Uterus (tissue), 3 donors: ENCODE measurements at regions not wholly inside any gene's neighbourhood (a gene's known extent, or its start where the extent isn't known, plus 50 kb on each side); places are given as distances from the start of the nearest gene placed in this dataset.
A peak's percentile ranks its signal among the peaks of the same experiment; 100 is the strongest.

Experiments used
- DNase-seq, 2 donors: peaks; one replicate each; pipeline ENCODE4 v3.0.0-alpha.2; 2019 to 2020
- H3K27ac ChIP-seq, 2 donors: fragments of 200-600 bp; sonication (generic); 1 replicate in 1 of 2; 2 replicates in 1 of 2; pipeline ENCODE4 v1.5.1; 2016 to 2018
- H3K27me3 ChIP-seq, 2 donors: fragments of 200-600 bp; sonication (generic); one replicate each; pipeline ENCODE4 v1.5.1; 2018 to 2019; ENCODE audit warnings: control low read depth in 1 of 2
- H3K36me3 ChIP-seq, 2 donors: fragments of 200-600 bp; sonication (generic); one replicate each; pipeline ENCODE4 v1.5.1; 2019; ENCODE audit warnings: control low read depth in 1 of 2
- H3K4me1 ChIP-seq, 2 donors: fragments of 200-600 bp; sonication (generic); one replicate each; pipeline ENCODE4 v1.5.1; 2018 to 2019; ENCODE audit warnings: control low read depth in 1 of 2
- H3K4me3 ChIP-seq, 2 donors: fragments of 200-600 bp; sonication (generic); 1 replicate in 1 of 2; 2 replicates in 1 of 2; pipeline ENCODE4 v1.5.1; 2018 to 2019; ENCODE audit warnings: mild to moderate bottlenecking in 1 of 2
- H3K9me3 ChIP-seq, 2 donors: fragments of 200-600 bp; sonication (generic); one replicate each; pipeline ENCODE4 v1.5.1; 2019; ENCODE audit warnings: control low read depth in 1 of 2
- CTCF ChIP-seq, 4 experiments: fragments of 200-600 bp in 2 of 4; fragments of 450-650 bp in 2 of 4; sonication (generic) in 2 of 4; IDR thresholded peaks; one replicate each; pipeline ENCODE4 v1.5.1; 2016 to 2019; ENCODE audit warnings: antibody characterized with exemption in 4 of 4, mild to moderate bottlenecking in 2 of 4, moderate library complexity in 1 of 4
- POLR2A ChIP-seq, 2 donors: fragments of 450-650 bp; IDR thresholded peaks; one replicate each; pipeline ENCODE4 v1.6.1; 2016; ENCODE audit warnings: antibody characterized with exemption in 2 of 2, mild to moderate bottlenecking in 1 of 2, moderate library complexity in 1 of 2
- intact Hi-C: fragments of 100-400 bp; cut with DNase I; formaldehyde crosslinking; loops from one replicate; pipeline ENCODE4 v1.15.1; 2023; ENCODE audit warnings: low total_unique reads
- donor health status: DM: yes; HTN: yes; CAD: no.

- H3K4me1 ChIP-seq: no peaks in the 10 kb centered on the region
- H3K27me3 ChIP-seq: no peaks in the 10 kb centered on the region
- TF ChIP-seq POLR2A (IDR thresholded peaks at IDR 0.05): no peak
- no peak for TF ChIP-seq CTCF (IDR thresholded peaks at IDR 0.05)
- no peak overlapping the region for H3K4me3 ChIP-seq
- no peak overlapping the region for H3K27ac ChIP-seq
- DNase-seq: no peak
- intact Hi-C loops: no loop called here
- H3K9me3 ChIP-seq: no peaks in the 10 kb centered on the region
- H3K36me3 ChIP-seq: no peaks in the 10 kb centered on the region
Observed at GRCh38 chr4:176484301-176484984, 164.7 kb downstream of the SPCS3 start.

- no peak for TF ChIP-seq POLR2A (IDR thresholded peaks at IDR 0.05)
- TF ChIP-seq CTCF (IDR thresholded peaks at IDR 0.05): no peak
- H3K36me3 ChIP-seq: no peaks in the 10 kb centered on the region
- intact Hi-C loops: no loop called here
Observed at GRCh38 chr4:176489001-176489400, 169.2 kb downstream of the SPCS3 start.

GRCh38 chr4:176492646-176493302 lies 173.0 kb downstream of the SPCS3 start:
- intact Hi-C loops: no loop called here
- DNase-seq: no peak
- H3K27me3 ChIP-seq: no peaks in the 10 kb centered on the region
- TF ChIP-seq POLR2A (IDR thresholded peaks at IDR 0.05): no peak
- no peak for TF ChIP-seq CTCF (IDR thresholded peaks at IDR 0.05)
- H3K4me3 ChIP-seq: no peak overlapping the region
- H3K9me3 ChIP-seq: no peaks in the 10 kb centered on the region
- no peaks in the 10 kb centered on the region for H3K4me1 ChIP-seq
- H3K36me3 ChIP-seq: no peaks in the 10 kb centered on the region
- H3K27ac ChIP-seq: peak overlapping the region in 1 of 2 donors; percentile 13

More at GRCh38 chr4:176489001-176489400, 169.2 kb downstream of the SPCS3 start:
- Histone ChIP-seq H3K27me3 (no peaks in the 10 kb centered on the region), H3K27ac (no peak overlapping the region), H3K9me3 (no peaks in the 10 kb centered on the region), H3K4me3 (no peak overlapping the region), H3K4me1 (no peaks in the 10 kb centered on the region)
- DNase-seq: no peak

GRCh38 chr4:176498617-176499256 lies 179.0 kb downstream of the SPCS3 start:
- no peak overlapping the region for H3K4me3 ChIP-seq
- H3K27me3 ChIP-seq: no peaks in the 10 kb centered on the region
- no peaks in the 10 kb centered on the region for H3K9me3 ChIP-seq
- intact Hi-C loops: no loop called here
- H3K27ac ChIP-seq: no peak overlapping the region
- no peaks in the 10 kb centered on the region for H3K36me3 ChIP-seq
- no peaks in the 10 kb centered on the region for H3K4me1 ChIP-seq
- DNase-seq: no peak
- TF ChIP-seq POLR2A (IDR thresholded peaks at IDR 0.05) (no peak), CTCF (IDR thresholded peaks at IDR 0.05) (no peak)

- no peaks in the 10 kb centered on the region for H3K4me1 ChIP-seq
- TF ChIP-seq POLR2A (IDR thresholded peaks at IDR 0.05): no peak
- no peak for TF ChIP-seq CTCF (IDR thresholded peaks at IDR 0.05)
- intact Hi-C loops: no loop called here
- H3K9me3 ChIP-seq: no peaks in the 10 kb centered on the region
- DNase-seq: no peak
- H3K27ac ChIP-seq: no peak overlapping the region
- H3K4me3 ChIP-seq: no peak overlapping the region
- no peaks in the 10 kb centered on the region for H3K36me3 ChIP-seq
- no peaks in the 10 kb centered on the region for H3K27me3 ChIP-seq
Observed at GRCh38 chr4:176499518-176499917, 179.8 kb downstream of the SPCS3 start.
